Uterus (tissue), 2 donors: ENCODE measurements at regions not wholly inside any gene's neighbourhood (a gene's known extent, or its start where the extent isn't known, plus 50 kb on each side); places are given as distances from the start of the nearest gene placed in this dataset.

Experiments used
- POLR2A ChIP-seq, 2 donors: fragments of 450-650 bp; IDR thresholded peaks; one replicate each; pipeline ENCODE4 v1.6.1; 2016; ENCODE audit warnings: antibody characterized with exemption in 2 of 2, mild to moderate bottlenecking in 1 of 2, moderate library complexity in 1 of 2
- TF ChIP-seq, protein P1 (sequence below), 4 experiments: fragments of 200-600 bp in 2 of 4; fragments of 450-650 bp in 2 of 4; sonication (generic) in 2 of 4; IDR thresholded peaks; one replicate each; pipeline ENCODE4 v1.5.1; 2016 to 2019; ENCODE audit warnings: antibody characterized with exemption in 4 of 4, mild to moderate bottlenecking in 2 of 4, moderate library complexity in 1 of 4

DNA sequence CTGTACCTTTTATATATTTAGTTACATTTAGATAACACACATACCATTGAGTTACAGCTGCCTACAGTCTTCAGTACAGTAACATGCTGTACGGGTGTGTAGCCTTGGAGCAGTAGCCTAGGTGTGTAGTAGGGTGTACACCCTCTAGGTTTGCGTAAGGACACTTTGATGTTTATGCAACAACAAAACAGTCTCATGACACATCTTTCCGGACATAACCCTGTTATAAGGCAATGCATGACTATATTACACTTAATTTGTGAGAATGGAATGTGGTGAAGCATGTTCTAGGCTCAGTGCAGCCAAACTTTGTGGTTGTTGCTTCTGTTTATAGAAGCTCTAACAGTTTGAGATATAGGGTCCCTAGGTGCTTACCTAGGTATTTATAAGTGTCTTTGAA, 65.4 kb downstream of the SPRY1 start:
- no peak for TF ChIP-seq POLR2A (IDR thresholded peaks at IDR 0.05)
- TF ChIP-seq, protein P1, sequence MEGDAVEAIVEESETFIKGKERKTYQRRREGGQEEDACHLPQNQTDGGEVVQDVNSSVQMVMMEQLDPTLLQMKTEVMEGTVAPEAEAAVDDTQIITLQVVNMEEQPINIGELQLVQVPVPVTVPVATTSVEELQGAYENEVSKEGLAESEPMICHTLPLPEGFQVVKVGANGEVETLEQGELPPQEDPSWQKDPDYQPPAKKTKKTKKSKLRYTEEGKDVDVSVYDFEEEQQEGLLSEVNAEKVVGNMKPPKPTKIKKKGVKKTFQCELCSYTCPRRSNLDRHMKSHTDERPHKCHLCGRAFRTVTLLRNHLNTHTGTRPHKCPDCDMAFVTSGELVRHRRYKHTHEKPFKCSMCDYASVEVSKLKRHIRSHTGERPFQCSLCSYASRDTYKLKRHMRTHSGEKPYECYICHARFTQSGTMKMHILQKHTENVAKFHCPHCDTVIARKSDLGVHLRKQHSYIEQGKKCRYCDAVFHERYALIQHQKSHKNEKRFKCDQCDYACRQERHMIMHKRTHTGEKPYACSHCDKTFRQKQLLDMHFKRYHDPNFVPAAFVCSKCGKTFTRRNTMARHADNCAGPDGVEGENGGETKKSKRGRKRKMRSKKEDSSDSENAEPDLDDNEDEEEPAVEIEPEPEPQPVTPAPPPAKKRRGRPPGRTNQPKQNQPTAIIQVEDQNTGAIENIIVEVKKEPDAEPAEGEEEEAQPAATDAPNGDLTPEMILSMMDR (IDR thresholded peaks at IDR 0.05): no peak
